ENCODE measurements at regions not wholly inside any gene's neighbourhood (a gene's known extent, or its start where the extent isn't known, plus 50 kb on each side); places are given as distances from the start of the nearest gene placed in this dataset.

- TF ChIP-seq EZH2 (IDR thresholded peaks at IDR 0.05; ENCODE audit: borderline replicate concordance, insufficient read depth, low read length, poor library complexity, severe bottlenecking) (no peak), EP300 (conservative IDR thresholded peaks at IDR 0.05; ENCODE audit: poor library complexity, severe bottlenecking) (no peak), MXI1 (conservative IDR thresholded peaks at IDR 0.05; ENCODE audit: poor library complexity, severe bottlenecking) (no peak), TAF1 (IDR thresholded peaks at IDR 0.05; ENCODE audit: low read depth) (no peak), SMC3 (conservative IDR thresholded peaks at IDR 0.05; ENCODE audit: poor library complexity) (no peak), RAD21 (conservative IDR thresholded peaks at IDR 0.05) (no peak), POLR2AphosphoS5 (IDR thresholded peaks at IDR 0.05) (no peak)
- TF ChIP-seq, protein P1, sequence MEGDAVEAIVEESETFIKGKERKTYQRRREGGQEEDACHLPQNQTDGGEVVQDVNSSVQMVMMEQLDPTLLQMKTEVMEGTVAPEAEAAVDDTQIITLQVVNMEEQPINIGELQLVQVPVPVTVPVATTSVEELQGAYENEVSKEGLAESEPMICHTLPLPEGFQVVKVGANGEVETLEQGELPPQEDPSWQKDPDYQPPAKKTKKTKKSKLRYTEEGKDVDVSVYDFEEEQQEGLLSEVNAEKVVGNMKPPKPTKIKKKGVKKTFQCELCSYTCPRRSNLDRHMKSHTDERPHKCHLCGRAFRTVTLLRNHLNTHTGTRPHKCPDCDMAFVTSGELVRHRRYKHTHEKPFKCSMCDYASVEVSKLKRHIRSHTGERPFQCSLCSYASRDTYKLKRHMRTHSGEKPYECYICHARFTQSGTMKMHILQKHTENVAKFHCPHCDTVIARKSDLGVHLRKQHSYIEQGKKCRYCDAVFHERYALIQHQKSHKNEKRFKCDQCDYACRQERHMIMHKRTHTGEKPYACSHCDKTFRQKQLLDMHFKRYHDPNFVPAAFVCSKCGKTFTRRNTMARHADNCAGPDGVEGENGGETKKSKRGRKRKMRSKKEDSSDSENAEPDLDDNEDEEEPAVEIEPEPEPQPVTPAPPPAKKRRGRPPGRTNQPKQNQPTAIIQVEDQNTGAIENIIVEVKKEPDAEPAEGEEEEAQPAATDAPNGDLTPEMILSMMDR (IDR thresholded peaks at IDR 0.05; ENCODE audit: poor library complexity, severe bottlenecking): no peak
- TF ChIP-seq, protein P2, sequence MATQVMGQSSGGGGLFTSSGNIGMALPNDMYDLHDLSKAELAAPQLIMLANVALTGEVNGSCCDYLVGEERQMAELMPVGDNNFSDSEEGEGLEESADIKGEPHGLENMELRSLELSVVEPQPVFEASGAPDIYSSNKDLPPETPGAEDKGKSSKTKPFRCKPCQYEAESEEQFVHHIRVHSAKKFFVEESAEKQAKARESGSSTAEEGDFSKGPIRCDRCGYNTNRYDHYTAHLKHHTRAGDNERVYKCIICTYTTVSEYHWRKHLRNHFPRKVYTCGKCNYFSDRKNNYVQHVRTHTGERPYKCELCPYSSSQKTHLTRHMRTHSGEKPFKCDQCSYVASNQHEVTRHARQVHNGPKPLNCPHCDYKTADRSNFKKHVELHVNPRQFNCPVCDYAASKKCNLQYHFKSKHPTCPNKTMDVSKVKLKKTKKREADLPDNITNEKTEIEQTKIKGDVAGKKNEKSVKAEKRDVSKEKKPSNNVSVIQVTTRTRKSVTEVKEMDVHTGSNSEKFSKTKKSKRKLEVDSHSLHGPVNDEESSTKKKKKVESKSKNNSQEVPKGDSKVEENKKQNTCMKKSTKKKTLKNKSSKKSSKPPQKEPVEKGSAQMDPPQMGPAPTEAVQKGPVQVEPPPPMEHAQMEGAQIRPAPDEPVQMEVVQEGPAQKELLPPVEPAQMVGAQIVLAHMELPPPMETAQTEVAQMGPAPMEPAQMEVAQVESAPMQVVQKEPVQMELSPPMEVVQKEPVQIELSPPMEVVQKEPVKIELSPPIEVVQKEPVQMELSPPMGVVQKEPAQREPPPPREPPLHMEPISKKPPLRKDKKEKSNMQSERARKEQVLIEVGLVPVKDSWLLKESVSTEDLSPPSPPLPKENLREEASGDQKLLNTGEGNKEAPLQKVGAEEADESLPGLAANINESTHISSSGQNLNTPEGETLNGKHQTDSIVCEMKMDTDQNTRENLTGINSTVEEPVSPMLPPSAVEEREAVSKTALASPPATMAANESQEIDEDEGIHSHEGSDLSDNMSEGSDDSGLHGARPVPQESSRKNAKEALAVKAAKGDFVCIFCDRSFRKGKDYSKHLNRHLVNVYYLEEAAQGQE (IDR thresholded peaks at IDR 0.05; ENCODE audit: borderline replicate concordance): no peak
Measured at GRCh38 chr4:120517966-120518365, 404.6 kb downstream of the PRDM5 start.
